ENCODE measurements at regions not wholly inside any gene's neighbourhood (a gene's known extent, or its start where the extent isn't known, plus 50 kb on each side); places are given as distances from the start of the nearest gene placed in this dataset.

- Histone ChIP-seq H3K4ac (ENCODE audit: low read length) (no peak overlapping the region), H3K18ac (ENCODE audit: low read length) (no peak overlapping the region), H3K14ac (ENCODE audit: low read length) (no peak overlapping the region), H2BK120ac (ENCODE audit: low read depth, low read length) (no peak overlapping the region), H2BK12ac (ENCODE audit: low read length) (no peak overlapping the region), H3K4me2 (ENCODE audit: insufficient read depth, low read length, poor library complexity, severe bottlenecking) (no peak overlapping the region), H3K27ac (replicated peaks; ENCODE audit: low read length) (no peak overlapping the region), H3K79me1 (ENCODE audit: low read depth, low read length) (peaks cover 2% of the 10 kb centered on the region), H3K4me3 (ENCODE audit: low read length in 2 of 2) (no peak overlapping the region), H2AFZ (ENCODE audit: low read length) (no peak overlapping the region), H4K91ac (ENCODE audit: low read depth, low read length, poor library complexity) (no peak overlapping the region), H3K4me1 (ENCODE audit: control insufficient read depth in 2 of 2, insufficient read depth in 1 of 2, low read depth in 1 of 2, low read length in 2 of 2) (no peaks in the 10 kb centered on the region), H3K9ac (ENCODE audit: low read depth, low read length, poor library complexity) (no peak overlapping the region), H2BK5ac (ENCODE audit: low read length) (no peak overlapping the region), H3K27me3 (ENCODE audit: control insufficient read depth in 3 of 3, insufficient read depth in 3 of 3, low read depth in 1 of 3, low read length in 3 of 3) (peaks cover 0 to 11% (median 0%) of the 10 kb centered on the region in 3 experiments), H2AK5ac (ENCODE audit: low read depth, low read length) (no peak overlapping the region), H4K8ac (ENCODE audit: low read depth, low read length) (no peak overlapping the region), H3K9me3 (replicated peaks in 1 of 2; ENCODE audit: control insufficient read depth in 2 of 2, insufficient read depth in 1 of 2, low read depth in 1 of 2, low read length in 2 of 2) (no peaks in the 10 kb centered on the region), H3K23ac (ENCODE audit: low read depth, low read length, poor library complexity) (no peak overlapping the region), H3K36me3 (replicated peaks in 1 of 2; ENCODE audit: control insufficient read depth in 2 of 2, insufficient read depth in 2 of 2, low read length in 2 of 2) (no peaks in the 10 kb centered on the region), H2BK15ac (ENCODE audit: low read length) (no peak overlapping the region)
- WGBS, 2 donors (ENCODE audit: extremely low coverage in 2 of 2, insufficient read length in 2 of 2, insufficient replicate concordance in 1 of 2): no CpG with 5 or more reads among the region's 1 CpG
- no peak for DNase-seq (ENCODE audit: low spot score)
Measured at GRCh38 chr14:51449681-51450080, 202.0 kb upstream of the FRMD6 start.

GRCh38 chr14:51451561-51451960, 200.1 kb upstream of the FRMD6 start:
- Histone ChIP-seq H2BK5ac (ENCODE audit: low read length) (no peak overlapping the region), H3K9me3 (replicated peaks in 1 of 2; ENCODE audit: control insufficient read depth in 2 of 2, insufficient read depth in 1 of 2, low read depth in 1 of 2, low read length in 2 of 2) (no peaks in the 10 kb centered on the region), H3K18ac (ENCODE audit: low read length) (no peak overlapping the region), H3K4me3 (ENCODE audit: low read length in 2 of 2) (no peak overlapping the region), H3K4ac (ENCODE audit: low read length) (no peak overlapping the region), H3K23ac (ENCODE audit: low read depth, low read length, poor library complexity) (no peak overlapping the region), H2BK12ac (ENCODE audit: low read length) (no peak overlapping the region), H2AK5ac (ENCODE audit: low read depth, low read length) (no peak overlapping the region), H2AFZ (ENCODE audit: low read length) (no peak overlapping the region), H2BK15ac (ENCODE audit: low read length) (no peak overlapping the region), H3K27me3 (ENCODE audit: control insufficient read depth in 3 of 3, insufficient read depth in 3 of 3, low read depth in 1 of 3, low read length in 3 of 3) (peaks cover 0 to 11% (median 0%) of the 10 kb centered on the region in 3 experiments), H3K79me1 (ENCODE audit: low read depth, low read length) (peaks cover 2% of the 10 kb centered on the region), H2BK120ac (ENCODE audit: low read depth, low read length) (no peak overlapping the region), H3K14ac (ENCODE audit: low read length) (no peak overlapping the region), H3K27ac (replicated peaks; ENCODE audit: low read length) (no peak overlapping the region), H3K4me2 (ENCODE audit: insufficient read depth, low read length, poor library complexity, severe bottlenecking) (no peak overlapping the region), H4K8ac (ENCODE audit: low read depth, low read length) (no peak overlapping the region), H3K36me3 (replicated peaks in 1 of 2; ENCODE audit: control insufficient read depth in 2 of 2, insufficient read depth in 2 of 2, low read length in 2 of 2) (no peaks in the 10 kb centered on the region), H3K4me1 (ENCODE audit: control insufficient read depth in 2 of 2, insufficient read depth in 1 of 2, low read depth in 1 of 2, low read length in 2 of 2) (no peaks in the 10 kb centered on the region), H3K9ac (ENCODE audit: low read depth, low read length, poor library complexity) (no peak overlapping the region), H4K91ac (ENCODE audit: low read depth, low read length, poor library complexity) (no peak overlapping the region)
- no CpG with 5 or more reads among the region's 4 CpGs for WGBS, 2 donors (ENCODE audit: extremely low coverage in 2 of 2, insufficient read length in 2 of 2, insufficient replicate concordance in 1 of 2)
- DNase-seq (ENCODE audit: low spot score): no peak

GRCh38 chr14:51453869-51454268, 197.8 kb upstream of the FRMD6 start:
- Histone ChIP-seq H3K14ac (ENCODE audit: low read length) (no peak overlapping the region), H2BK12ac (ENCODE audit: low read length) (no peak overlapping the region), H2AFZ (ENCODE audit: low read length) (no peak overlapping the region), H3K4ac (ENCODE audit: low read length) (no peak overlapping the region), H3K27me3 (ENCODE audit: control insufficient read depth in 3 of 3, insufficient read depth in 3 of 3, low read depth in 1 of 3, low read length in 3 of 3) (peaks cover 0 to 8% (median 0%) of the 10 kb centered on the region in 3 experiments), H3K27ac (replicated peaks; ENCODE audit: low read length) (no peak overlapping the region), H3K4me1 (ENCODE audit: control insufficient read depth in 2 of 2, insufficient read depth in 1 of 2, low read depth in 1 of 2, low read length in 2 of 2) (no peaks in the 10 kb centered on the region), H3K4me2 (ENCODE audit: insufficient read depth, low read length, poor library complexity, severe bottlenecking) (no peak overlapping the region), H2BK5ac (ENCODE audit: low read length) (no peak overlapping the region), H3K18ac (ENCODE audit: low read length) (no peak overlapping the region), H3K9ac (ENCODE audit: low read depth, low read length, poor library complexity) (no peak overlapping the region), H2BK15ac (ENCODE audit: low read length) (no peak overlapping the region), H3K23ac (ENCODE audit: low read depth, low read length, poor library complexity) (no peak overlapping the region), H3K79me1 (ENCODE audit: low read depth, low read length) (no peaks in the 10 kb centered on the region), H4K91ac (ENCODE audit: low read depth, low read length, poor library complexity) (no peak overlapping the region), H2AK5ac (ENCODE audit: low read depth, low read length) (no peak overlapping the region), H2BK120ac (ENCODE audit: low read depth, low read length) (no peak overlapping the region), H3K36me3 (replicated peaks in 1 of 2; ENCODE audit: control insufficient read depth in 2 of 2, insufficient read depth in 2 of 2, low read length in 2 of 2) (no peaks in the 10 kb centered on the region), H3K4me3 (ENCODE audit: low read length in 2 of 2) (no peak overlapping the region), H3K9me3 (replicated peaks in 1 of 2; ENCODE audit: control insufficient read depth in 2 of 2, insufficient read depth in 1 of 2, low read depth in 1 of 2, low read length in 2 of 2) (no peaks in the 10 kb centered on the region), H4K8ac (ENCODE audit: low read depth, low read length) (no peak overlapping the region)
- WGBS, 2 donors (ENCODE audit: extremely low coverage in 2 of 2, insufficient read length in 2 of 2, insufficient replicate concordance in 1 of 2): no CpG with 5 or more reads among the region's 8 CpGs
- no peak for DNase-seq (ENCODE audit: low spot score)

GRCh38 chr14:51454351-51454750, 197.4 kb upstream of the FRMD6 start:
- no peak overlapping the region for H2BK15ac ChIP-seq (ENCODE audit: low read length)
- H2BK120ac ChIP-seq (ENCODE audit: low read depth, low read length): no peak overlapping the region
- H3K36me3 ChIP-seq (replicated peaks in 1 of 2; ENCODE audit: control insufficient read depth in 2 of 2, insufficient read depth in 2 of 2, low read length in 2 of 2): no peaks in the 10 kb centered on the region
- H3K9me3 ChIP-seq (replicated peaks in 1 of 2; ENCODE audit: control insufficient read depth in 2 of 2, insufficient read depth in 1 of 2, low read depth in 1 of 2, low read length in 2 of 2): no peaks in the 10 kb centered on the region
- H3K27ac ChIP-seq (replicated peaks; ENCODE audit: low read length): no peak overlapping the region
- H2BK5ac ChIP-seq (ENCODE audit: low read length): no peak overlapping the region
- H3K27me3 ChIP-seq (ENCODE audit: control insufficient read depth in 3 of 3, insufficient read depth in 3 of 3, low read depth in 1 of 3, low read length in 3 of 3): peaks cover 0 to 8% (median 0%) of the 10 kb centered on the region in 3 experiments
- no peak overlapping the region for H4K91ac ChIP-seq (ENCODE audit: low read depth, low read length, poor library complexity)
- H3K79me1 ChIP-seq (ENCODE audit: low read depth, low read length): no peaks in the 10 kb centered on the region
- H2AFZ ChIP-seq (ENCODE audit: low read length): no peak overlapping the region
- no peak overlapping the region for H2AK5ac ChIP-seq (ENCODE audit: low read depth, low read length)
- H3K4me3 ChIP-seq (ENCODE audit: low read length in 2 of 2): no peak overlapping the region
- no peak overlapping the region for H4K8ac ChIP-seq (ENCODE audit: low read depth, low read length)
- no peak overlapping the region for H3K14ac ChIP-seq (ENCODE audit: low read length)
- no peak overlapping the region for H2BK12ac ChIP-seq (ENCODE audit: low read length)
- no peaks in the 10 kb centered on the region for H3K4me1 ChIP-seq (ENCODE audit: control insufficient read depth in 2 of 2, insufficient read depth in 1 of 2, low read depth in 1 of 2, low read length in 2 of 2)
- H3K23ac ChIP-seq (ENCODE audit: low read depth, low read length, poor library complexity): no peak overlapping the region
- no peak overlapping the region for H3K4me2 ChIP-seq (ENCODE audit: insufficient read depth, low read length, poor library complexity, severe bottlenecking)
- no CpG with 5 or more reads among the region's 1 CpG for WGBS, 2 donors (ENCODE audit: extremely low coverage in 2 of 2, insufficient read length in 2 of 2, insufficient replicate concordance in 1 of 2)
- no peak for DNase-seq (ENCODE audit: low spot score)
- H3K18ac ChIP-seq (ENCODE audit: low read length): no peak overlapping the region
- H3K9ac ChIP-seq (ENCODE audit: low read depth, low read length, poor library complexity): no peak overlapping the region
- no peak overlapping the region for H3K4ac ChIP-seq (ENCODE audit: low read length)

Data from neuronal stem cell (in vitro differentiated cells).